ENCODE measurements at regions not wholly inside any gene's neighbourhood (a gene's known extent, or its start where the extent isn't known, plus 50 kb on each side); places are given as distances from the start of the nearest gene placed in this dataset.

- DNase-seq (ENCODE audit: low read depth) = no peak
These were observed 53.6 kb upstream of the EPCAM start for GRCh38 chr2:47315475-47315874.

GRCh38 chr2:47313728-47314127 is 55.4 kb upstream of the EPCAM start:
- no peak for DNase-seq (ENCODE audit: low read depth)

- no peak for DNase-seq (ENCODE audit: low read depth)
These were observed 55.9 kb upstream of the EPCAM start for GRCh38 chr2:47313141-47313691.

GRCh38 chr2:47312491-47312850 is 56.6 kb upstream of the EPCAM start:
- DNase-seq (ENCODE audit: low read depth) = no peak

- no peak for DNase-seq (ENCODE audit: low read depth)
These were observed 57.2 kb upstream of the EPCAM start for GRCh38 chr2:47311764-47312490.

- DNase-seq (ENCODE audit: low read depth) = peak; percentile 60
These were observed 58.1 kb upstream of the EPCAM start for GRCh38 chr2:47310801-47311560.

- peak; percentile 49 for DNase-seq (ENCODE audit: low read depth)
These were observed 58.9 kb upstream of the EPCAM start for GRCh38 chr2:47309952-47310800.

GRCh38 chr2:47309472-47309951 is 59.6 kb upstream of the EPCAM start:
- DNase-seq (ENCODE audit: low read depth) = no peak

GRCh38 chr2:47307066-47307465 is 62.0 kb upstream of the EPCAM start:
- no peak for DNase-seq (ENCODE audit: low read depth)

- no peak for DNase-seq (ENCODE audit: low read depth)
These were observed 64.5 kb upstream of the EPCAM start for GRCh38 chr2:47304654-47305053.

GRCh38 chr2:47303341-47304148 is 65.6 kb upstream of the EPCAM start:
- no peak for DNase-seq (ENCODE audit: low read depth)

- no peak for DNase-seq (ENCODE audit: low read depth)
These were observed 66.8 kb upstream of the EPCAM start for GRCh38 chr2:47302308-47302707.

- no peak for DNase-seq (ENCODE audit: low read depth)
These were observed 67.4 kb upstream of the EPCAM start for GRCh38 chr2:47301731-47302130.

GRCh38 chr2:47301277-47301618 is 67.9 kb upstream of the EPCAM start:
- DNase-seq (ENCODE audit: low read depth) = no peak

GRCh38 chr2:47300609-47301276 is 68.4 kb upstream of the EPCAM start:
- DNase-seq (ENCODE audit: low read depth) = no peak

GRCh38 chr2:47300081-47300480 is 69.0 kb upstream of the EPCAM start:
- DNase-seq (ENCODE audit: low read depth) = no peak

- peak; percentile 34 for DNase-seq (ENCODE audit: low read depth)
These were observed 69.6 kb upstream of the EPCAM start for GRCh38 chr2:47299555-47299954.

GRCh38 chr2:47298771-47299170 is 70.3 kb upstream of the EPCAM start:
- DNase-seq (ENCODE audit: low read depth) = no peak

- DNase-seq (ENCODE audit: low read depth) = no peak
These were observed 71.2 kb upstream of the EPCAM start for GRCh38 chr2:47297767-47298425.
